ENCODE measurements at regions not wholly inside any gene's neighbourhood (a gene's known extent, or its start where the extent isn't known, plus 50 kb on each side); places are given as distances from the start of the nearest gene placed in this dataset.

GRCh38 chr3:4232798-4233197 is 70.4 kb upstream of the SETMAR start:
- TF ChIP-seq RXRA (IDR thresholded peaks at IDR 0.05; ENCODE audit: borderline replicate concordance, low read depth) (no peak), CTCF (IDR thresholded peaks at IDR 0.05) (no peak), REST (IDR thresholded peaks at IDR 0.05; ENCODE audit: low read depth, low read length) (no peak), TEAD4 (IDR thresholded peaks at IDR 0.05; ENCODE audit: borderline replicate concordance, insufficient read depth) (no peak), EP300 (IDR thresholded peaks at IDR 0.05; ENCODE audit: borderline replicate concordance in 1 of 2, low read depth in 1 of 2, low read length in 1 of 2) (no peak)
- TF ChIP-seq, protein P1, sequence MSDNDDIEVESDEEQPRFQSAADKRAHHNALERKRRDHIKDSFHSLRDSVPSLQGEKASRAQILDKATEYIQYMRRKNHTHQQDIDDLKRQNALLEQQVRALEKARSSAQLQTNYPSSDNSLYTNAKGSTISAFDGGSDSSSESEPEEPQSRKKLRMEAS (IDR thresholded peaks at IDR 0.05; ENCODE audit: low read depth) = no peak
